T-helper 1 cell treated with Interleukin-12 subunit alpha and Interleukin-12 subunit beta and Interleukin-4 antibody, amounts not matched to agents 30 ng/mL and 1 ng/mL, for 36 hours (primary cell): ENCODE measurements at regions not wholly inside any gene's neighbourhood (a gene's known extent, or its start where the extent isn't known, plus 50 kb on each side); places are given as distances from the start of the nearest gene placed in this dataset.

Source experiments
- intact Hi-C: fragments of 100-400 bp; cut with micrococcal nuclease; formaldehyde crosslinking; loops from one replicate; pipeline ENCODE4 v1.15.1; 2024

GRCh38 chr5:133882389-133882695 lies 86.1 kb downstream of the C5orf15 start:
- intact Hi-C loops: no loop called here

- intact Hi-C loops: no loop called here
Observed at GRCh38 chr5:133881576-133882388, 86.6 kb downstream of the C5orf15 start.

GRCh38 chr5:133878236-133878555 lies 90.2 kb downstream of the C5orf15 start:
- intact Hi-C loops: no loop called here

GRCh38 chr5:133877351-133878235 lies 90.8 kb downstream of the C5orf15 start:
- intact Hi-C loops: no loop called here

- intact Hi-C loops: no loop called here
Observed at GRCh38 chr5:133876266-133876665, 92.2 kb downstream of the C5orf15 start.

- intact Hi-C loops: no loop called here
Observed at GRCh38 chr5:133875179-133875578, 93.2 kb downstream of the C5orf15 start.

GRCh38 chr5:133873449-133873848 lies 95.0 kb downstream of the C5orf15 start:
- intact Hi-C loops: no loop called here

GRCh38 chr5:133870661-133871060 lies 97.8 kb downstream of the C5orf15 start:
- intact Hi-C loops: no loop called here

- intact Hi-C loops: loop anchor here (1.0 to 10.0 kb wide), 5 partner anchors 115 to 1485 kb away; no protein-coding TSS in a partner anchor
Observed at GRCh38 chr5:133869519-133870335, 98.7 kb downstream of the C5orf15 start.

GRCh38 chr5:133868946-133869518 lies 99.4 kb downstream of the C5orf15 start:
- intact Hi-C loops: loop anchor here (1.0 to 10.0 kb wide), 5 partner anchors 115 to 1484 kb away; no protein-coding TSS in a partner anchor

- intact Hi-C loops: loop anchor here (10.0 kb wide), 1 partner anchor 1483 kb away; no protein-coding TSS in a partner anchor
Observed at GRCh38 chr5:133867851-133868545, 100.4 kb downstream of the C5orf15 start.

GRCh38 chr5:133867341-133867740 lies 101.1 kb downstream of the C5orf15 start:
- intact Hi-C loops: loop anchor here (10.0 kb wide), 1 partner anchor 1483 kb away; no protein-coding TSS in a partner anchor

- intact Hi-C loops: loop anchor here (10.0 kb wide), 1 partner anchor 1482 kb away; no protein-coding TSS in a partner anchor
Observed at GRCh38 chr5:133866903-133867245, 101.6 kb downstream of the C5orf15 start.

- intact Hi-C loops: loop anchor here (10.0 kb wide), 1 partner anchor 1482 kb away; no protein-coding TSS in a partner anchor
Observed at GRCh38 chr5:133866160-133866902, 102.1 kb downstream of the C5orf15 start.

- intact Hi-C loops: loop anchor here (10.0 kb wide), 1 partner anchor 1480 kb away; no protein-coding TSS in a partner anchor
Observed at GRCh38 chr5:133865113-133865512, 103.3 kb downstream of the C5orf15 start.

GRCh38 chr5:133864711-133865110 lies 103.7 kb downstream of the C5orf15 start:
- intact Hi-C loops: loop anchor here (10.0 kb wide), 1 partner anchor 1480 kb away; no protein-coding TSS in a partner anchor

- intact Hi-C loops: loop anchor here (10.0 kb wide), 1 partner anchor 1479 kb away; no protein-coding TSS in a partner anchor
Observed at GRCh38 chr5:133863857-133864585, 104.4 kb downstream of the C5orf15 start.

- intact Hi-C loops: loop anchor here (10.0 kb wide), 1 partner anchor 1476 kb away; no protein-coding TSS in a partner anchor
Observed at GRCh38 chr5:133861161-133861737, 107.2 kb downstream of the C5orf15 start.
